Chondrocyte (in vitro differentiated cells): ENCODE measurements at regions not wholly inside any gene's neighbourhood (a gene's known extent, or its start where the extent isn't known, plus 50 kb on each side); places are given as distances from the start of the nearest gene placed in this dataset.

Experiments
- DNase-seq: peaks from one replicate; pipeline ENCODE4 v3.0.0; 2021; ENCODE audit warnings: mixed read lengths, low spot score
- H3K27ac Mint-ChIP-seq: one replicate; pipeline ENCODE4 v1.8.0; 2021; ENCODE audit warnings: mild to moderate bottlenecking, moderate library complexity, mixed read lengths; ENCODE audit not compliant: unreplicated experiment
- H3K27me3 Mint-ChIP-seq: 2 replicates; pipeline ENCODE4 v1.8.0; 2021; ENCODE audit warnings: low read depth, mixed read lengths
- H3K36me3 Mint-ChIP-seq: 2 replicates; pipeline ENCODE4 v1.8.0; 2021; ENCODE audit warnings: low read depth, mixed read lengths
- H3K4me1 Mint-ChIP-seq: 2 replicates; pipeline ENCODE4 v1.8.0; 2021; ENCODE audit warnings: low read depth, mild to moderate bottlenecking, mixed read lengths
- H3K4me3 Mint-ChIP-seq: one replicate; pipeline ENCODE4 v1.8.0; 2021; ENCODE audit warnings: mild to moderate bottlenecking, moderate library complexity, mixed read lengths; ENCODE audit not compliant: unreplicated experiment
- H3K9me3 Mint-ChIP-seq: 2 replicates; pipeline ENCODE4 v1.8.0; 2021; ENCODE audit warnings: low read depth, mixed read lengths
- TF ChIP-seq, protein P1 (sequence below): fragments of 200-600 bp; sonication (generic); IDR thresholded peaks from 2 replicates; pipeline ENCODE4 v1.5.0; 2021; ENCODE audit warnings: antibody characterized with exemption, mild to moderate bottlenecking, moderate library complexity

DNA sequence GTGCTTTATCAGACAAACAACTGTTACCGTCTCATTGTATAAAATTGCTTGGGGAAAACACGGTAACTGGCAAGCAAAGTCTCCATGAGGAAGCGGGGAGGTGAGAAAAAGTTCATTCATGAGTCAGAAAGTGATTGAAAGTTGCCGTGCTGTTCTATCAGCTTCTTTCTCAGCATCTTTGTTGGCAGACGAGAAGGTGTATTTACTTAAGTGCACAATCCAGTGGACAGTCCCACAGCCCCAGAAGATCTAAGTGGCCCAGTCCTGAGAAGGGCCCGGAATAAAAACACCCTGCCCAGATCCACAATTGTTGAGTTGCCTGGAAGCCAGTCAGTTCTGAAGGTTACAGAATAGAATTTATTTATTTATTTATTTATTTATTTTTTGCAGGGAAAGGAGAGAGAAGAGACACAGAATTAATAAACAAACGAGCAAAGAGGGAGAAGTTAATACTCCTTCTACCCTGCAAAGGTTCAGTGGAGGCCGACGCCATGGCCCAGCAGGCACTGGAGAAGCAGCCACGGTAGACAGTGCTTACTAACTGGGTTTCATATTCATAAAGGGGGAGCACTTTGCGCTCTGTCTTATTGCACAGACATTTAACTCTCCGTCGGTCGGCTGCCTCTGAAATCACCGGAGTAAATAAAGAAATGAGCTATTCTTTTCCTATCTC lies 676.0 kb upstream of the SALL3 start:
- H3K4me1 Mint-ChIP-seq, result no peaks in the 10 kb centered on the region
- H3K36me3 Mint-ChIP-seq, result no peaks in the 10 kb centered on the region
- DNase-seq, result no peak
- TF ChIP-seq, protein P1, sequence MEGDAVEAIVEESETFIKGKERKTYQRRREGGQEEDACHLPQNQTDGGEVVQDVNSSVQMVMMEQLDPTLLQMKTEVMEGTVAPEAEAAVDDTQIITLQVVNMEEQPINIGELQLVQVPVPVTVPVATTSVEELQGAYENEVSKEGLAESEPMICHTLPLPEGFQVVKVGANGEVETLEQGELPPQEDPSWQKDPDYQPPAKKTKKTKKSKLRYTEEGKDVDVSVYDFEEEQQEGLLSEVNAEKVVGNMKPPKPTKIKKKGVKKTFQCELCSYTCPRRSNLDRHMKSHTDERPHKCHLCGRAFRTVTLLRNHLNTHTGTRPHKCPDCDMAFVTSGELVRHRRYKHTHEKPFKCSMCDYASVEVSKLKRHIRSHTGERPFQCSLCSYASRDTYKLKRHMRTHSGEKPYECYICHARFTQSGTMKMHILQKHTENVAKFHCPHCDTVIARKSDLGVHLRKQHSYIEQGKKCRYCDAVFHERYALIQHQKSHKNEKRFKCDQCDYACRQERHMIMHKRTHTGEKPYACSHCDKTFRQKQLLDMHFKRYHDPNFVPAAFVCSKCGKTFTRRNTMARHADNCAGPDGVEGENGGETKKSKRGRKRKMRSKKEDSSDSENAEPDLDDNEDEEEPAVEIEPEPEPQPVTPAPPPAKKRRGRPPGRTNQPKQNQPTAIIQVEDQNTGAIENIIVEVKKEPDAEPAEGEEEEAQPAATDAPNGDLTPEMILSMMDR, result no peak
- H3K4me3 Mint-ChIP-seq, result no peak overlapping the region
- peaks cover 12% of the 10 kb centered on the region for H3K9me3 Mint-ChIP-seq
- no peak overlapping the region for H3K27ac Mint-ChIP-seq
- H3K27me3 Mint-ChIP-seq, result no peaks in the 10 kb centered on the region

DNA sequence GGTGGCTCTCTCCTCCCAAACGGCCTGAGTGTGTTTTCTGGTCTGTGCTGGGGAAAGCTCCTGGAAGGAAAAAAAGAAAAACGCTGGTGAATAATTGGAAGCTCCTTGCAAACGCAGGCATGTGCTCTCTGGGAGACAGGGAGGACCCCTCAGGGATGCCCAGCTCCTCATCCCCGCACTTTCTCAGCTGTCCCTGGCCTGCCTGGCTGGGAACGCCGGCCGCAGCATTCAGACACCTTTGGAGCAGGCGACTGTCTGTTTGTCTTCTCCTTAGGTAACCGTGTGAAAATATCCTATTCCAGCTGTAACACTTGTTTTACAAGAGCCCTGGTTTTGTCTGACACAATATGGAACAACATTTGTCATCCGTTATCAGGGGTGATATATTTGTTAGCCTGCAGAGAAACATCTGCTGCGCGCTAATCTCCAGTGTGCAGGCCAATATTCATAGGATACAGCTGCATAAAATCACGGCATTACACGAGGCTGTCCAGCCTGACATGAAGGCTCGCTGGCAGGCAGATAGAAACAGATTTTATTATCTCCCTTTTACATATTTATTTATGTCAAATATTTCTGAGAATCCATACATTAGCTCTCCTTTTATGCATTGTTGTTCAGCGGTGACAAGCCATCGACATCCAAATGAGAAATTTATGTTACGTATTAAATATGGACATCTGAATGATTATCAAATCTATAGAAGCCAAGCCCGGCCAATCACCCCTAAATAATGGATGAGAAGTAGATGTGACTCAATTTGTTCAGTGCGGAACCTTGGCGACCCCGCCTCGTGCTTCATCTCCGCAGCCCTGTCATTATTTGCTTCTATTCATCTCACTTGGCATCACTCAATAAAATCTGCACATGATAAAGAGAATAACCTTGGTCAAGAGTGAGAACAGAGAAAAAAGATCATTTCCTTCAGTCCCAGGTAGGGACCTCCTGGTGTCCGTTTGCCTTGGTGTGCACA lies 675.1 kb upstream of the SALL3 start:
- TF ChIP-seq, protein P1, result no peak
- no peak for DNase-seq
- Mint-ChIP-seq H3K36me3 (no peaks in the 10 kb centered on the region), H3K9me3 (peaks cover 14% of the 10 kb centered on the region), H3K4me3 (no peak overlapping the region), H3K27me3 (no peaks in the 10 kb centered on the region), H3K4me1 (no peaks in the 10 kb centered on the region), H3K27ac (no peak overlapping the region)

DNA sequence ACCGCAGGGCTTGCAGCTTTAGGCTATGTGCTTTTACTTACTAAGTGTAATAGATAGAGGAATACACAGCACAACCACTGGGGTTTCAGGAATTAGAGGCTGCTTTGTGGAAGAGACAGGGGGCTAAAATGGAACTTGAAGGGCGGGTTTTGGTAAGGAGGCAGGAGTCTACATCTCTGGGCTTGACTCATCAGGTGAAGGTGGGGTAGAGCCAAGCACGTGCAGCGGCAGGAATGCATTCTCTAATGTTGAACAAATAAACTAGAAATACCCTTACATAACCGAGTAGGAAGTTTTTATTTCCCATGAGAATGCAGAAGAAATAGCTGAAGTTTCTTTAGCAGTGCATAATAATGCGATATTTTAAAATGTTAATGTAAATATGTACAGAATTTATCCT lies 673.8 kb upstream of the SALL3 start:
- no peaks in the 10 kb centered on the region for H3K36me3 Mint-ChIP-seq
- H3K27me3 Mint-ChIP-seq, result no peaks in the 10 kb centered on the region
- peaks cover 14% of the 10 kb centered on the region for H3K9me3 Mint-ChIP-seq
- H3K4me3 Mint-ChIP-seq, result no peak overlapping the region
- TF ChIP-seq, protein P1, result no peak
- no peak overlapping the region for H3K27ac Mint-ChIP-seq
- no peaks in the 10 kb centered on the region for H3K4me1 Mint-ChIP-seq
- DNase-seq, result no peak

DNA sequence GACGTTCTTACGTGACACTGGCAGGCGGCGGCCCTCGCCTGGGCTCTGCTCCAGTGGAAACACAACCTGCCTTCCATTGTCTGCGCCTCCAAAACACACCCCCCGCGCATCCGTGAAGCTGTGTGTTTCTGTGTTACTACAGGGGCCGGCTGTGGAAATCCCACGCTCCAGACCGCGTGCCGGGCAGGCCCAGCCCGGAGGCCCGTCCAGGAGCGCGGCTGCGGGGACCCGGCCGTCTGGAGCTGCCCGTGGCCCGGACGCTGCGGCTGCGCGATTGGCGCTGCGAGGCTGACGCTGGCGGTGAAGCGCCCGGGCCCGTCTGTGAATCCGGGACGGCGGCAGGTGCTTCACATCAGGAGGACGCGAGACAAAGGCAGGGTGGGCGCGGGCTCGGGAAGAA lies 670.3 kb upstream of the SALL3 start:
- no peak overlapping the region for H3K4me3 Mint-ChIP-seq
- H3K4me1 Mint-ChIP-seq, result no peaks in the 10 kb centered on the region
- no peaks in the 10 kb centered on the region for H3K27me3 Mint-ChIP-seq
- no peak overlapping the region for H3K27ac Mint-ChIP-seq
- peaks cover 24% of the 10 kb centered on the region for H3K9me3 Mint-ChIP-seq
- H3K36me3 Mint-ChIP-seq, result no peaks in the 10 kb centered on the region
- no peak for DNase-seq
- TF ChIP-seq, protein P1, result no peak

DNA sequence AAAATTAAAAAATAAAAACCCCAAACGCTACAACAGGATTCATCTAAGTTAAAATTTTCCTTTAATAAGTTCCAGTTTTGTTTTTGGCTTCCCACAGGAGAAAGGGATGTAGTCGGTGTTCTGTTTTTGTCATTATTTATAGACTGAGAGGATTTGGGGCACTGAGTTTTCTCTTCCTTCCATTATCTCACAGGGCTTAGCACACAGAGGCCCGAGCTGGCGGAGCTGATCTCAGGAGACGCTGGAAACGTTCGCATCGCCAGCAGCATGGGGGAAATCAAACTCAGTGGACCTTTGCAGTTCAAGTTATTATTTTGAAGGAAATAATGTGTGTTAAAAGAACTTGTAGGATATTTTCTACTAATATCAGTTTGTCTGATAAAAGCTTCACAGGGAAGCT lies 669.7 kb upstream of the SALL3 start:
- DNase-seq, result no peak
- H3K27ac Mint-ChIP-seq, result no peak overlapping the region
- no peaks in the 10 kb centered on the region for H3K27me3 Mint-ChIP-seq
- TF ChIP-seq, protein P1, result no peak
- H3K4me1 Mint-ChIP-seq, result no peaks in the 10 kb centered on the region
- H3K4me3 Mint-ChIP-seq, result no peak overlapping the region
- H3K36me3 Mint-ChIP-seq, result no peaks in the 10 kb centered on the region
- H3K9me3 Mint-ChIP-seq, result peaks cover 21% of the 10 kb centered on the region
